Heart right ventricle (tissue), 16 donors: ENCODE measurements at regions not wholly inside any gene's neighbourhood (a gene's known extent, or its start where the extent isn't known, plus 50 kb on each side); places are given as distances from the start of the nearest gene placed in this dataset.

ENCODE experiments used
- ATAC-seq, 8 donors: fragments of 200-7000 bp; cut with Tn5 transposase; one replicate each; pipeline ENCODE4 v1.9.1; 2020; ENCODE audit warnings: mild to moderate bottlenecking in 8 of 8, moderate library complexity in 8 of 8, moderate number of reproducible peaks in 1 of 8
- DNase-seq, 2 donors: peaks; one replicate each; pipeline ENCODE4 v3.0.0-alpha.2; 2020
- H3K27ac ChIP-seq, 10 donors: fragments of 200-600 bp; sonication (generic) in 2 of 10; one replicate each; pipeline versions ENCODE4 v1.5.0 to v1.8.0; 2020 to 2022; ENCODE audit warnings: mild to moderate bottlenecking in 3 of 10
- H3K27me3 ChIP-seq, 7 donors: fragments of 200-600 bp; one replicate each; pipeline ENCODE4 v1.8.0; 2021 to 2022; ENCODE audit warnings: mild to moderate bottlenecking in 2 of 7
- H3K36me3 ChIP-seq, 9 donors: fragments of 200-600 bp; sonication (generic) in 1 of 9; one replicate each; pipeline versions ENCODE4 v1.5.0 to v1.8.0; 2020 to 2022; ENCODE audit warnings: mild to moderate bottlenecking in 2 of 9
- H3K4me1 ChIP-seq, 9 donors: fragments of 200-600 bp; sonication (generic) in 1 of 9; one replicate each; pipeline versions ENCODE4 v1.5.0 to v1.8.0; 2020 to 2022; ENCODE audit warnings: mild to moderate bottlenecking in 4 of 9
- H3K4me3 ChIP-seq, 10 donors: fragments of 200-600 bp; sonication (generic) in 2 of 10; one replicate each; pipeline versions ENCODE4 v1.5.0 to v1.8.0; 2020 to 2022; ENCODE audit warnings: mild to moderate bottlenecking in 7 of 10, moderate library complexity in 2 of 10
- H3K9me3 ChIP-seq, 11 donors: fragments of 200-600 bp in 10 of 11; sonication (generic) in 2 of 11; one replicate each; pipeline versions ENCODE4 v1.5.0 to v1.8.0; 2013 to 2022; ENCODE audit warnings: mild to moderate bottlenecking in 2 of 11, control low read depth in 1 of 11, moderate library complexity in 1 of 11
- WGBS, 2 donors: extraction: QIAGEN DNeasy Blood & Tissue Kit; methylation state at CpG; one replicate each; pipeline ENCODE4 v1.1.7; 2013; ENCODE audit warnings: inconsistent platforms in 1 of 2; 5-methylcytosine and 5-hydroxymethylcytosine counted together
- intact Hi-C, 10 donors: fragments of 100-400 bp; cut with DNase I; formaldehyde crosslinking; loops; one replicate each; pipeline versions ENCODE4 v1.11.1 to v1.14.2; 2022
- TF ChIP-seq, protein P1 (sequence below), 9 donors: fragments of 200-600 bp; sonication (generic) in 2 of 9; IDR thresholded peaks; one replicate each; pipeline versions ENCODE4 v1.5.0 to v1.8.0; 2021 to 2022; ENCODE audit warnings: antibody characterized with exemption in 9 of 9, mild to moderate bottlenecking in 5 of 9, moderate library complexity in 1 of 9
- donor health status: Arrhythmogenic right ventricular cardiomyopathy.
- donor health status: ischemic (EF 13 %, LVEDD 7.1; RV severe dilation, severe dysfunction).
- donor health status: healthy with polysubstance abuse.
- donor health status: DM: no; HTN: yes; CAD: no.
- donor health status: DM: no; HTN: no; CAD: no.
- donor health status: ischemic (EF 25% LVEDD 6.9; RV normal size, moderate dysfunction).
- donor health status: ischemic (EF 25% LVEDD 5.7; RV mildly dilated, moderate dysfunction).
- donor health status: healthy.
- donor health status: DM: yes; HTN: yes; CAD: no.
- donor health status: Ischemic cardiomyopathy.
- donor health status: ischemic (EF 35%, LVEDD 5.7; RV mildly dilated, moderate dysfunction).
- donor health status: nonischemic (EF 11% LVEDD 7.7; RV severe dilation, severe dysfunction).
- donor health status: DM: yes; HTN: yes; CAD: no.
- donor health status: PGD.
- donor health status: ischemic (EF 29% LVEDD 5.4; RV normal size, mild dysfunction).
- donor health status: nonischemic (EF 23%, LVEDD 6.1; RV moderate dilation, normal function).

DNA sequence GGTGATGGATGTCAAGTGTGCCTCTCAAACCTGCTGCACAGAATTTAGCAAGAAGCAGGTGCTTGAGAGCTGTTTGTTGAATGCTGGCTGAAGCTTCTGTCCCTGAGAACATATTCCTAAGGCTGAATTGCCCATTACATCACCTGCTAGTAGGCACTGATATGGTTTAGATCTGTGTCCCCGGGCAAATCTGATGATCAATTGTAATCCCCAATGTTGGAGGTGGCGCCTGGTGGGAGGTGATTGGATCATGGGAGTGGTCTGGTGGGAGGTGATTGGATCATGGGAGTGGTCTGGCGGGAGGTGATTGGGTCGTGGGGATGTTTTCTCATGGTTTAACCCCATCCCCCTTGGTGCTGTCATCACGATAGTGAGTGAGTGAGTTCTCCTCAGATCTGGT lies 128.0 kb downstream of the HRH4 start:
- Histone ChIP-seq H3K36me3 (no peaks in the 10 kb centered on the region), H3K9me3 (no peaks in the 10 kb centered on the region), H3K4me1 (no peaks in the 10 kb centered on the region), H3K4me3 (no peak overlapping the region), H3K27ac (no peak overlapping the region), H3K27me3 (peaks cover 0 to 22% (median 11%) of the 10 kb centered on the region in 7 donors)
- WGBS, 2 donors, result 83 to 84% methylated on average over 5 of the region's 5 CpGs
- intact Hi-C loops, result no loop called here
- no peak for DNase-seq
- ATAC-seq, result no peak
- TF ChIP-seq, protein P1, sequence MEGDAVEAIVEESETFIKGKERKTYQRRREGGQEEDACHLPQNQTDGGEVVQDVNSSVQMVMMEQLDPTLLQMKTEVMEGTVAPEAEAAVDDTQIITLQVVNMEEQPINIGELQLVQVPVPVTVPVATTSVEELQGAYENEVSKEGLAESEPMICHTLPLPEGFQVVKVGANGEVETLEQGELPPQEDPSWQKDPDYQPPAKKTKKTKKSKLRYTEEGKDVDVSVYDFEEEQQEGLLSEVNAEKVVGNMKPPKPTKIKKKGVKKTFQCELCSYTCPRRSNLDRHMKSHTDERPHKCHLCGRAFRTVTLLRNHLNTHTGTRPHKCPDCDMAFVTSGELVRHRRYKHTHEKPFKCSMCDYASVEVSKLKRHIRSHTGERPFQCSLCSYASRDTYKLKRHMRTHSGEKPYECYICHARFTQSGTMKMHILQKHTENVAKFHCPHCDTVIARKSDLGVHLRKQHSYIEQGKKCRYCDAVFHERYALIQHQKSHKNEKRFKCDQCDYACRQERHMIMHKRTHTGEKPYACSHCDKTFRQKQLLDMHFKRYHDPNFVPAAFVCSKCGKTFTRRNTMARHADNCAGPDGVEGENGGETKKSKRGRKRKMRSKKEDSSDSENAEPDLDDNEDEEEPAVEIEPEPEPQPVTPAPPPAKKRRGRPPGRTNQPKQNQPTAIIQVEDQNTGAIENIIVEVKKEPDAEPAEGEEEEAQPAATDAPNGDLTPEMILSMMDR (IDR thresholded peaks at IDR 0.05), result no peak

DNA sequence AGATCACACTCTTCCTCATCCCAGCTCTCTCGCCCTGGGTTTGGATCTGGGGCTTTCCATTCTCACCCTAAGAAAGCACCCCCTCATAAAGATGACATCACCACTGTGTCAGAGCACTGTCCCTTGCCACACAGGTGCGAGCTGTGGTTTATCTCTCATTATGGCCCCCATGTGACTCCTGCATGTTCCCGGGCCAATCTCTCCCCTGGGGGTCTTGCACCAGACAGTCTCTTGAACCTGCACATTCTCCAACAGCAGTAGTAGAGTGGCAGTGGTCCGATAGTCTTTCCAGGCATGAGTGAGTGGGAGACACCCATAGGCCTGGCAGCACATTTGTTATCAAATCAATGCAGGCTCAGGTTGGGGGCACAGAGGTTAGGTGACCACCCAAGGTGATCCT lies 130.5 kb downstream of the HRH4 start:
- H3K4me1 ChIP-seq, result no peaks in the 10 kb centered on the region
- H3K27me3 ChIP-seq, result peaks cover 0 to 18% (median 10%) of the 10 kb centered on the region in 7 donors
- H3K4me3 ChIP-seq, result no peak overlapping the region
- 89 to 94% methylated on average over 4 of the region's 4 CpGs for WGBS, 2 donors
- TF ChIP-seq, protein P1 (IDR thresholded peaks at IDR 0.05), result no peak
- DNase-seq (no peak), ATAC-seq (no peak)
- H3K9me3 ChIP-seq, result no peaks in the 10 kb centered on the region
- H3K36me3 ChIP-seq, result no peaks in the 10 kb centered on the region
- no peak overlapping the region for H3K27ac ChIP-seq
- intact Hi-C loops, result loop anchor here in 1 of 10 donors (10.0 kb wide), 1 partner anchor 1304 kb away; no protein-coding TSS in a partner anchor

DNA sequence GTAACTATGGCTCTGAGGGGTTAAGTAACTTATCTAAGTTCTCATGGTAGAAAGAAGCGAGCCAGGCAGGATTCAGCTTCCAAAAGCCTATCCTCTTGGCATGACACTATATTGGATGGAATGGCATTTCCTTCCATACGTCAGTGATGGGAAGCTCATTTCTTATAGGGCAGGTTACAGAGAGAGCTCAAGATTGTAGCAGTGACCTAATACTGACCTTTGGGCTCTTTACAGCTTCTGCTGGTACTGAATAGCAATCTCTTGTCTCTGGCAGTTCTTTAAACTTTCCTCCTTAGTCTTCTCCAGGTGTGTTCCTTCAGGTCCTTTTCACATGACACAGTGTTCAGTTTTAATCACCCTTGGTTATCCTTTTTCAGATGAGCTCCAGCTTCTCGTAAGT lies 133.0 kb downstream of the HRH4 start:
- no peak overlapping the region for H3K27ac ChIP-seq
- no peak overlapping the region for H3K4me3 ChIP-seq
- H3K27me3 ChIP-seq, result peaks cover 0 to 20% (median 3%) of the 10 kb centered on the region in 7 donors
- intact Hi-C loops, result loop anchor here in 1 of 10 donors (10.0 kb wide), 1 partner anchor 1301 kb away; no protein-coding TSS in a partner anchor
- ATAC-seq (no peak), DNase-seq (no peak)
- TF ChIP-seq, protein P1 (IDR thresholded peaks at IDR 0.05), result no peak
- H3K4me1 ChIP-seq, result no peaks in the 10 kb centered on the region
- 68 to 82% methylated on average over 3 of the region's 3 CpGs for WGBS, 2 donors
- H3K36me3 ChIP-seq, result no peaks in the 10 kb centered on the region
- no peaks in the 10 kb centered on the region for H3K9me3 ChIP-seq

DNA sequence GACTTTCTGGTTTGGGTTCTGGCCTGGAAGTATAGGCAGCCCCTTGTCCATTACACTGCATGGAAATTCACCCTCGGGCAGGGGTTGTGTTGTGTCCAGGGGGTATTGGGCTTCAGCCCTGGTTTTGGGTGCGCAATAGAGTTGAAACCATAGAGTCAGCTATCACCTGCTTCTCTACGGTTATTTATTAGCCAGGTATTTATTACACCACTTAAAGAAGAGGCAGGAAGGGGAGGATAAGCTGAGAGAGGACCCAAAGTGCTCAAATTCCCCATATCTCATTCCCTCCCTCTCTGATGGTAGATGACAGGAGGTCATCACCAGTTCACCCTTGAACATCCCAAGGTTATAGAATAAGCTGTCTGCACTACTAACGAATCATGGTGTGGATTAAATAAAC lies 133.4 kb downstream of the HRH4 start:
- intact Hi-C loops, result loop anchor here in 1 of 10 donors (10.0 kb wide), 1 partner anchor 1301 kb away; no protein-coding TSS in a partner anchor
- DNase-seq (no peak), ATAC-seq (no peak)
- H3K4me3 ChIP-seq, result no peak overlapping the region
- H3K4me1 ChIP-seq, result no peaks in the 10 kb centered on the region
- H3K27ac ChIP-seq, result no peak overlapping the region
- TF ChIP-seq, protein P1 (IDR thresholded peaks at IDR 0.05), result no peak
- H3K36me3 ChIP-seq, result no peaks in the 10 kb centered on the region
- WGBS, 2 donors, result 88 to 89% methylated on average over 4 of the region's 4 CpGs
- no peaks in the 10 kb centered on the region for H3K9me3 ChIP-seq
- H3K27me3 ChIP-seq, result peaks cover 0 to 20% (median 7%) of the 10 kb centered on the region in 7 donors
